ENCODE measurements at regions not wholly inside any gene's neighbourhood (a gene's known extent, or its start where the extent isn't known, plus 50 kb on each side); places are given as distances from the start of the nearest gene placed in this dataset.
"Not testable (repeated sequence)": the region's sequence is repeated elsewhere in the genome, so short reads cannot be mapped to it uniquely, and the experiment has no call there.

DNA sequence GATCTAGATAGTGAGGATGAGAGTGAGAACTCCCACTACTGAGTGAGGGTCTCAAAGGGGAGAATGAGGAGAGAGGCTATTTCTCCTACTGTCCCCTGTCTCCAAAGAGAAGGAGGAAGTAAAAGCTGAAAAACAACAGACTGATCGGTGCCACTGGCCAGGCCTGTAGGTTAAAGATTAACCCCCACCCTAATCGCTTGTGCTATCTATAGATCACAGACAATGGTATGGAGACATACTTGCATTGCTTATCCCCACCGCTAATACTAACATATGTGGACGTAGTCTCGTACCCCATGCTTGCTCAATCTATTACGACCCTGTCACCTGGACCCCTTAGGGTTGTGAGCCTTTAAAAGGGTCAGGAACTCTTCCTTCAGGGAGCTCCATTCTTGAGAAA, 777.9 kb upstream of the TMEM132C start:
- DNase-seq (ENCODE audit: low read depth in 4 of 4, low spot score in 3 of 4) = no peak

DNA sequence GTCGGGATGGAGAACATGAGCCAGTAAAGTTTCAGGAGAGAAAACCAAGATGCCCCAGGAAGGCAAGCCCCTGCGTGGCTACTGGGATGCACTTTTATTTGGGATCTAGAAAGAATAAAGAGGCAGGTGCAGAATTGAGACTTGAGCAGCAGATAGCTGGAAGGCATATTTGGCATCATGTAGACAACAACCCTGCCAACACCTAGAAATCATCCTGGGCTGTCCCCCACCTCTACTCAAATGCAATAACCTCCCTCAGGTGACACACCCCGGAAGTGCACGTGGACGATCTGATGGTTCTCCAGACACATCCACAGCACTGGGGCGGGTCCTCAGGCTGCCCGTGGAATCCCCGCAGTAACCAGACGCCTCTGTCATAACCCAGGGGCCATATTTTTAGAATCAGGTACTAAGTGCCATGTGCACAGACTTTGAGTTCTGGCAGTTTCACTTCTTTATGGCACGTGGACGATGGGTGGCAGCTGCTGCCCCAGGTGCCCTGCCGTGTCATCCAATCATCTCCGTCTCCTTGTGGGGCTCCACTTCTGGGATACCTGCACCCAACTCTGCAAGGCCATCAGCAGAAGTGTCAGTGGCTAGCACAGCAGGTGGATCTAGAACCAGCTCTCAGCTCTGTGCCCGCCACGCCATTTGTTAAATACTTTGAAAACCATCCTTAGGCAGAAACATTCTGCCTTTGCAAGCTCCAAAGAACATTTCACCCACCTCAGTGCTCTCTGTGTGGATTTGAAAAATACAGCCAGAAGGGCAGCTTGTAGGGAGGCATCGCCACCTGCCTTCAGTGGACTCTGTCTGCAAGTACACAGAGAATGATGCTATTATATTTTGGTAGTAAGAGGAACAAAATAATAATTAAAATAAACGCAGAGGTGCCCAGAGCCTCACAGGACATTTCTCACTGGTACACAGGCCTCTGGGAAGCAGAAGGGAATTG, 771.7 kb upstream of the TMEM132C start:
- DNase-seq (ENCODE audit: low read depth in 4 of 4, low spot score in 3 of 4) = no peak

DNA sequence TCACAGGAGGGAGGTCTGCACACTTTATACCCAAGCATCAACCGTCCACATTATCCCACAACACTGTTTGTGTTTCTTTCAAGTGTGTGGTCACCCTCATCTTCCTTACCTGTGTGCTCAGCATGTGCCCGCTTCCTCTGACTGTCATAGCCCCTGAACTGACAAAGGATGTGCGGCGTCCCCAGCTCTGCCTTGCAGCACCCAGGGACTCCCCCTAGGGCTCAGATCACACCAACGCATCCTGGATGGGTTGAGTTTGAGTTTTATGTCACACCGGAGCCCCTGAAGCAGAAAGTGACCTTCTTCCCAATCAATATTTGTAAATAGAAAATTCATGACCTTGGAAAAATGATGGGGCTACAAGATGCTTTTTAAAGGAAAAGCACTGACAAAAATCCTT, 770.7 kb upstream of the TMEM132C start:
- no peak for DNase-seq (ENCODE audit: low read depth in 4 of 4, low spot score in 3 of 4)

DNA sequence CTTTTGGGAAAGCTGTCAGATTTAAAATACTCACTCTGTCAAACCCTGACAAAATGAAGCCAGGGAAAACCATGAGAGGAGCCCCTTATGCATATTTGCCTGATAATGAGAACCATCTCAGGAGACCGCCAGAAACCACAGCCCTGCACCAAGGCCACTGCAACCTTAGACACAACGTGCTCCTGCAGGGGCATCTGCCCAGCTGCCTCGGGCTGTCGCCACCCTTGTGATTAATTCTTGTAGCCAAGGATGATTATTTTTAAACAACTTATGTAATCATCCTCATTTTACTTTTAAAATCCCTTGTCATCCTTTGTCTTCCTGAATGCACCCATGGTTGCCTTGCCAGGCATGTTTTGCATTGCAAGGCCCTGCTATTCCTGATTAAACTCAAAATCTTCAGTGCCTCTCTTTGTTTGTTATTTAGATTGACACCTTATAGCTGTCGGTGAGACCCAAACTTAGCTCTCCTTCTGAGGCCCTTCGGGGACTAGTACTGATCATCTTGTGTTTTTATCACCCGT, 766.4 kb upstream of the TMEM132C start:
- DNase-seq (ENCODE audit: low read depth in 4 of 4, low spot score in 3 of 4) = no peak

DNA sequence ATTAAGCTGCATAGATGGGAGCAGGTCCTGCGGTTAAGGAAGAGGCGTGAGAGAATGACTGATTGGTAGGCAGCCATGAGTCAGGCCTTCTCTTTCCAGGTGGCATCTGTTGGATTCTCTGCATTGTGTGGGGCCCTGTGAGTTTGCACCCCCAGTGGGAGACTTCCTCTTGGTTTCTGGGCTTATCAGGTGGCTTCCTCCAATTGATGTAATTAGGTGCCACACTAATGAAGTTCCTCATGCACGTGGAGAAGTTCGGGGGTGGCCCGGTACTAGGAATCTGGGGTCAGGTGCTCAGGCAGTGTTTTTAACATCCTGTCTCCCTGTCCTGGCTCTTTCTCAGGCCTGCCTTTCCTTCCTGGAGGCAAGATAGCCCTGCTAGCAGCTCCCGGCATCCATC, 765.1 kb upstream of the TMEM132C start:
- DNase-seq (ENCODE audit: low read depth in 4 of 4, low spot score in 3 of 4) = no peak

DNA sequence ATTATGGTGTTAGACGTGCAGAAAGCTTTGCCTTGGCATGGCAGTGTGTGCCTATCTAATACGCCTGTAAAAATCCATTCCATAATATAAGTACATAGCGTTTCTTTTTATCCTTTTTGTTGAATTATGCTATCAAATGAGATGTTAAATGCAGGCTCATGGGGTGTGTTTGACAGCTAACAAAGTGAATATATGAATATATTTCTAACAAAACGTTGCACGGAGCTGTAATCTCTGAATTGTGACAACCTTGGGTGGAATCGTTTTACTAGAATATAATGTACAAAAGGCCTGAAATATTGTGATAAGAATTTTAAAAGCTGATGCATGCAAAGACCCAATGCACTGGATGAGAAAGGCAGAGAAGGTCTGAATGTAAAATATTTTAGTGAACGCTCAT, 763.7 kb upstream of the TMEM132C start:
- no peak for DNase-seq (ENCODE audit: low read depth in 4 of 4, low spot score in 3 of 4)

DNA sequence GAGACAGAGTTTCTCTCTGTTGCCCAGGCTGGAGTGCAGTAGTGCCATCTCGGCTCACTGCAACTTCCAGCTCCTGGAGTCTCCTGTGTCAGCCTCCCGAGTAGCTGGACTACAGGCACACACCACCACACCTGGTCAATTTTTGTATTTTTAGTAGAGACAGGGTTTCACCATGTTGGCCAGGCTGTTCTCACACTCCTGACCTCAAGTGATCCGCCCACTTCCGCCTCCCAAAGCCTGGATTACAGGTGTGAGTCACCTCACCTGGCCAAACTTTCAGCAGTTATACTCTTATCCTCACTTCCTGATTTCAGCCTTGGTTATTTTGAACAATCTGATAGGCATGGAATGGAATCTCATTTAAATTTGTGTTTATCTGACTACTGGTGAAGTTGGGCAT, 763.0 kb upstream of the TMEM132C start:
- not testable (repeated sequence) for DNase-seq (ENCODE audit: low read depth in 4 of 4, low spot score in 3 of 4)

DNA sequence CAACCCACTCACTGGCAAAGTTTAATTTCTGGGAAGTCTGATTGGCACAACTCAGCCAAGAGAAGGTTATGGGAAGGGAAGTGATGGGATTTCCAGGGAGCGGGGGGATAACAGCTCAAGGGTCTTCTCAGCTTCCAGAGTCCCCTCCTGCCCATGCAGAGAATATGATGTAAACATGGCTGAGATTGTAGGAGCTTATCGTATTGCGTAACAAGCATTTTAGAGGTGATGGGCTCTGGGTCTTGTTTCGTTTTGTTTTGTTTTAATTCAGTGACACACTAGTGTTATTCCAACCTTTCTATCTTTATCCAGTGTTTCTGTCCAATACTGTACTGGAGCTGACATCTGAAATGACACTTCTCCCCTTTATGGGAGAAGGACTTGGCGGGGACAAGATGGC, 762.1 kb upstream of the TMEM132C start:
- no peak for DNase-seq (ENCODE audit: low read depth in 4 of 4, low spot score in 3 of 4)

DNA sequence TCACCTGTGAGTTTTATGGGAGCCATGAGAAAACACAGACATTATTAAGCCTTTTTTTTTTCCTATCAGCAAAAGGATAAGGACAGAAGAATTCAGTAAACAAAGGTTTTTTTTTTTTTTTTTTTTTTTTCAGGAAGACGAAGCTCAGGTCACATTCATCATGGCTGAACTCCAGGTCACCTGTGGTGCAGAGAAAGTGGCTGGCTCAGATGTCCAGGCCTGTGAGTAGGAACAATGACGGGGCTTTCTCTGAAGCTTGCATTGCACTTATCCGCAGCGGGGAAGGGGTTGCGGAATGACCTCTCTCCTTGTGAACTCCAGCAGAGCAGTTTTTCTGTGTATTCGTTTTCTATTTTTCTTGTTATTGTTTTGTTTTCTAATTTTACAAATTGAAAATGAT, 759.6 kb upstream of the TMEM132C start:
- DNase-seq (ENCODE audit: low read depth in 4 of 4, low spot score in 3 of 4) = no peak

DNA sequence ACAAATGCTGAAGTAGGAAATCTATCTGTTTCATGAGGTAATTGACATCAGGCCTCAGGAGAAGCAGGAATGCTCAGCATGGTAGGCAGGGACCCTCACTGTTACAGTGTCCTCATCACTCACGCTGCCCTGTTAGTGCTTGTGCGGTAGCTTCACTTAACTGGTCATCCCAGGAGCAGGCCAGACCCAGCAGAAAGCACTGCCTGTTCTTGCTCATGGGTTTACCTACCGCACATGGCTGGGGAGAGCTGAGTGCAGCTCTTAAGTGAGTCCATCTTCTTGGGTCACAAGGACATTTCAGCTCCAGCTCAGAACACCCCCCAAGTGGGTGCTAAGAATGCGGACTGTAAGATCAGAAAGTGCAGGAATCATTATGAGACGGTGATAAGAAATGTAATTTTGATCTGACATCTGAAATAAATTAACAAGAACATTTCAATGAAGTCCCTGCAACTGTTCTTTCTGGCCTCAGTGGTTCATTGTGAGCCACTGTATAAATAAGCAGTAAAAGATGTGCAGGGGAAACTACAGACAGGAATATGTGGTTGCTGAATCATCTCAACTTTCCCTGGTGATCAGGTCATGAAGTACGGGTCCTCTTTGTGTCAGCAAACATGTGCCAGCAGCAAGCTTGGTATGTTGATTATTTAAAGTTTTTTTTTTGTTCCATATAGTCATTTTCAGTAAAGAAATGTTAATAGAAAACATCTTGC, 757.7 kb upstream of the TMEM132C start:
- no peak for DNase-seq (ENCODE audit: low read depth in 4 of 4, low spot score in 3 of 4)

DNA sequence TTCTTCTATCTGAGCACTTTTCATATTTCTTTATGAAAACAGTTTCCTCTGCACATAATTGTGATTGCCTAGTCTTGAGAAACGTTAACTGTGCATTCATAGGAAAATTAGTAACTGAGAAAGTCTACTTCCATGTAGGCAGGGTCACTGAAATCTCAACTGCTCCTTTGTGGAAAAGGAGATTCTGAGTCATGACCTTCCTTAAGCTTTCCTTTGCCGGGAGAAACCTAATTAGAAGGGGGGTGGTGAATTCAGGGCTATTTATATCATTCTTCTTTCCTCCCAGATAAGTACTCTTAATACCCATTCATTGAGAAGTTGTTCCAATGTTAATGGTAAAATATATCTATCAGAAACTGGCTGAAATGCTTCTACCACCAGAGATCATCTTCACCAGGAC, 751.0 kb upstream of the TMEM132C start:
- no peak for DNase-seq (ENCODE audit: low read depth in 4 of 4, low spot score in 3 of 4)

DNA sequence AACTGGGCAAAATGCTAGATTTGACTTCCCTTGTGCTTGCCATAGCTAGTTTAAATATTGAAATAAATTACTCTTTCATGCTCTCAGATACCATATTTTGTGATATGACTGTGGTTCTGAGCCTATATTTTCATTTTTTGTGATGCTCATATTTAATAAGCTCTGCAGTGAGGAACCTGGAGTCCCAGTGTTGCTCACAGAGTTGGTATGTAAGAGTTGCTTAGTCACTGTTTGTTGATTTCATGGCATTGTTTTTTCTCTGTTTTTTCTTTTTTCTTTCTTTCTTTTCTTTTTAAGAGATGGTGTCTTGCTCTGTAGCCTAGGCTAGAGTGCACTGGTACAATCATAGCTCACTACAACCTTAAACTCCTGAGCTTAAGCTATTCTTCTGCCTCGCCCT, 750.5 kb upstream of the TMEM132C start:
- DNase-seq (ENCODE audit: low read depth in 4 of 4, low spot score in 3 of 4) = no peak

DNA sequence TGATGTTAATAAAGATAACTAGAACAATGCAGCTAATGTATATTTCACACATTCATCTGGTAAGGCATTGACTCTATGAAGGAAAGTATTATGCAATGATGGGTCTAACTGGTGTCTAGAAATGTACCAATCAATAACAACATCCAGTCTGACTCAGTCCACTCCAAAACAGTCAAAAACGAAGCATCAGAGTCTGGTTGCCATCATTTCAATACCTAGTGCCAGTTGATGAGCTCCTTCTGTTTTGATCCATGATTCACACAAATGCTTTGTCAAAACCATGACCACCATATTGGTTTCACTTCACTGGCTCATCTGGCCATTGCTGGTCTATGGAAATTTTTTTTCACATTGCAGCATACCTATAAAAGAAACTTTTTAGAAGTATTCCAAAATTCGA, 747.2 kb upstream of the TMEM132C start:
- DNase-seq (ENCODE audit: low read depth in 4 of 4, low spot score in 3 of 4) = no peak

DNA sequence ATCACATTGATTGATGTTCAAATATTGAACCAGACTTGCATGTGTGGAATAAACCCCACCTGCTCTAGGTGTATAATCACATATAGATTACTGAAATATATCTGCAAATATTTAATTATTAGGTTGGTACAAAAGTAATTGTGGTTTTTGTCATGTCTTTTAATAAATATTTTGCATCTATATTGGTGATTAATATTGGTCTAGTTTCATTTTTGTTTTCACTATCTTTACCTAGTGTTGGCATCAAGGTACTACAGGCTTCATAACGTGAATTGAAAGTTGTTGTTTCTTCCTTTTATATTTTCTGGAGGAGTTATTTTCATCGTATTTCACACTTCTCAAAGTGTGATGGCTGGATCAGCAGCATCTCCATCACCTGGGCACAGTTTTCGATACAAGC, 740.0 kb upstream of the TMEM132C start:
- DNase-seq (ENCODE audit: low read depth in 4 of 4, low spot score in 3 of 4) = no peak

DNA sequence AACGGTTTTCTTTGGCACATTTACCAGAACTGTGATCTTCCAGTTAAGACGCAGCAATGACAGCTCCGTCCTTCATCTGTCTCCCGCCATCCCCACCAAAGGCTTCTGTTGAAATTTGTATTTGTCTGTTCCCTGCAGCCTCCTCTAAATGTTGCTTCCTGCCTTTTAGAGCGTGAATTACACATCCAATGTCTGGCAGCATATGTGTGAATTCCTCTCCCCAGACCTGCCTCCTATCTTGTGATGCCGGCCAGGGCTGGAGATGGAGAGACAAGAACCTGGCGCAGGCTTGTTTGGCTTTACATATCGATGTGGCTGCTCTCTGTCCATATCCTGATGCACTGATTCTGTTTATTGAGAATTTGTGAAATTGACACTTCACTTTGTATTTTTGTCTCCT, 738.4 kb upstream of the TMEM132C start:
- no peak for DNase-seq (ENCODE audit: low read depth in 4 of 4, low spot score in 3 of 4)

DNA sequence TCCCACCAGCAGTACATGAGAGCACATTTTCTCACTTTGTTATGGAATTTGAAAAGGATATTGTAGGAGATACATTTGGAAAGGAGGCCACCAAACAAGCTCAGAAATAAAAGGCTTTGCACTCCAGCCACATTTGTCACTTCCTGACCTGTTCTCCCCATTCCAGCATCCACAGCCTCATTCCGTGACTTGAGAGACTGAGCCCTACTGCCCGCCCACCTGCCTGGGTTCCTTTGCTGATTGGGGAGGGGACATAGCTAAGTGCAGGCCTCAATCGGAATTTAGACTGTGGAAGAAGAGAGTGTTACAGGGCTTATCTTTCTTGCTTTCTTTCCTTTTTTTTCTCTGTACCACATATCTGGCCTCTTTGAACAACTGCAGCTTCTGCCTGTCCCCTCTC, 735.4 kb upstream of the TMEM132C start:
- no peak for DNase-seq (ENCODE audit: low read depth in 4 of 4, low spot score in 3 of 4)

DNA sequence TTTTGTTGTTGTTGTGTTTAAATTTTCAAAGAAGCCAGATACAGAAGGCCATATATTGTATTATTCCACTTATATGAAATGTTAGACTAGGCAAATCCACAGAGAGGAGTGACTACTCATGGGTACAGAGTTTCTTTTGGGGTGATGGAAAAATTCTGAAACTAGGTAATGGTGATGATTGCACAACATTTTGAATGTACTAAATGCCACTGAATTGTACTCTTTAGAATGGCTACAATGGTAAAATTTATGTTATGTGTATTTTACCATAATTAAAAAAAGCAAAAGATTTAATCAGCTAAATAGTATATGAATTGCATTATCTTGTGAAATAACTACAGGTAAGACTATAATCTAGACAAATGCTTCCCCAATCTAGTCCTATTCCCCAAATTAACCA, 733.6 kb upstream of the TMEM132C start:
- DNase-seq (ENCODE audit: low read depth in 4 of 4, low spot score in 3 of 4) = no peak

DNA sequence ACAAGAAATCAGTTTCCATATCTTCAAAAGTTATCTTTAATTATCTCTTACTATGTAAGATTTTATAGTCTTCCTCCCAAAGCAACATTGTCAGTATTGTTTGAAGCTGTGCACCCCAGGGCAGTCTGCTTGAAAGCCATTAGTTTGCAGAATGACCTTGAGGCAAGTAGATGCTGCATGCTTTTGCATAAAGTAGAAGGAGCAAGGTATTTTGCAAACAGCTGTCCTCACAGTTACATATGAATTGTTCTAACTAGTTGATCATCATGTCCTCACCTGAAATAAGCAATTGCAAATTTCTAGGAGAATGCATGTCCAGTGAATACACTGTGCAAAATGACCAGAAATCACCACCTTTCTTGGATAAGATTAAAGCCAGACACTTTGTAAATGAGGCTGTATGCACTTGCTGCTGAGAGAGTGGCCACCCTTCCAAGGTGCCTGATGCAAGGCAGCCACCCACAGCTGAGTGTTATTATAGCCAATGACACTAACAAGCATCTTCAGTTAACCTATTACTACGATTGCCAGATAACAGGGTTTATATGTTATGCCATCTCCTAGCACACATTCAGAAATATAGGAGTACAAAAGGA, 730.0 kb upstream of the TMEM132C start:
- no peak for DNase-seq (ENCODE audit: low read depth in 4 of 4, low spot score in 3 of 4)

DNA sequence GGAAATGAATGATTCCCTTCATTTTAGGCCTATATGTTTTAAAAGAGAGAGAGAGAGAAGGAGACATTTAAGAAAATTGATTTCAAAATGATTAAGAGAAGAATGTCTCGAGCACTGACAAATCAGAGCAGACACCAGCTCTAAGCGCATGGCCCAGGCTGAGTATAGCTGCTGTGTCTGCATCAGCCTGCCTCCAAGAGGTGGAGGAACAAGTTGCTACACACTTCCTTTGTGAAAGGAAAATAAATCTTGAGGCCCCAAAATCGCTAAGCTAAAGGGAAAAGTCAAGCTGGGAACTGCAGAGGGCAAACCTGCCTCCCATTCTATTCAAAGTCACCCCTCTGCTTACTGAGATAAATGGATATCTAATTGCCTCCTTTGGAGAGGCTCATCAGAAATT, 728.7 kb upstream of the TMEM132C start:
- DNase-seq (ENCODE audit: low read depth in 4 of 4, low spot score in 3 of 4) = no peak

DNA sequence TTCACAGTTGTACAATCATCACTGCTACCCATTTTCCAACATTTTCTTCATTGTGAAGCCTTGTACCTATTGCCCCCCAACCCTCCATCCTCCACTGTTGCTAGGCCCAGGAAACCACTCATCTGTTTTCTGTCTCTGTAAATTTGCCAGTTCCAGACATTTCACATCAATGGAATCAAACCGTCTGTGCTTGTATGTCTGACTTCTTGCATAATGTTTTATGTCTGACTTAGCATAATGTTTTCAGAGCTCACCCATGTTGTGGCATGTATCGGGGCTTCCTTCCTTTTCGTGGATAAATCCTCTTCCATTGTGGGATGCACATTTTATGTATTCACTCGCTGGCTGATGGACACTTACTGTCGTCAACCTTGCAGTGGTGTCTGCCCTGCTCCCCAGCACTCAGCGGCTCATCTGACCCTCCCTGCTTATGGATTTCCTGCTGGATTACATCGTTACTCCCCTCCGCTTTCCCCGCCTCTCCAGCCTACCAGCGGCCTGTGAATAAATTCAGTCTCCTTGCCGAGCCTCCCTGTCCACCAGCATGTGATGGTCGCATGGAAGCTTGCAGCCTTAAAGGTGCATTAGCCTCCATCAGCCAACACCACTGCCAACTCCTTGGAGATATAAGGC, 727.6 kb upstream of the TMEM132C start:
- no peak for DNase-seq (ENCODE audit: low read depth in 4 of 4, low spot score in 3 of 4)

DNA sequence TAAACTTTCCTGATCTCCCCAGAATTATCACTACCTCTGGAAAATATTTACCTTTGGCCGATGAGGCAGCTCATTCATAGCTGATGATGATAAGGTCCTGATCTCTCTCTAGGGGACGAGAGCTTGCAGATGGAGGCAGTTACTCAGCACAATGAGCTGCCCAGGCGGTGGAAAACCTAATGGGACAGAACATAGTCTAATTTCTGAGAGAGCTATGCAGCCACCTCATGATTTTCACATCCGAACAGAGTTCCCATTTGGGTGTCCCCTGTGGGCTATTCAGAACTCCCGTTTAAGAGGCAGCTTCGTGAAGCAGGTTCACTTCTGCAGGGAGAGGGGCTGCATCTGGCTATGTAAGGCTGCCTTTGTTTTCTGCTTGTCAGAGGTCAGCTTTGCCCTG, 724.6 kb upstream of the TMEM132C start:
- no peak for DNase-seq (ENCODE audit: low read depth in 4 of 4, low spot score in 3 of 4)

All from right renal pelvis (tissue), 4 donors.